Activated B cell treated with CpG ODN at 0.5 μM for 24 hours (primary cell): ENCODE measurements at regions not wholly inside any gene's neighbourhood (a gene's known extent, or its start where the extent isn't known, plus 50 kb on each side); places are given as distances from the start of the nearest gene placed in this dataset.
"Not testable (repeated sequence)": the region's sequence is repeated elsewhere in the genome, so short reads cannot be mapped to it uniquely, and the experiment has no call there.

Experiments used
- ATAC-seq: fragments of 200-7000 bp; cut with Tn5 transposase; one replicate; pipeline ENCODE4 v1.10.0; 2021; ENCODE audit warnings: low read depth, mild to moderate bottlenecking, moderate library complexity
- CTCF ChIA-PET: fragments of 350-600 bp; sonication (Branson Sonifier 250); formaldehyde crosslinking; loops from one replicate; lab custom pipeline; 2021; ENCODE audit warnings: antibody characterized with exemption; lab: Charles Lee
- POLR2A ChIA-PET: fragments of 350-600 bp; sonication (Branson Sonifier 250); formaldehyde crosslinking; loops from one replicate; lab custom pipeline; 2021; ENCODE audit warnings: antibody characterized with exemption; lab: Charles Lee
- DNase-seq: peaks from one replicate; pipeline ENCODE4 v3.0.0; 2022
- H3K27ac Mint-ChIP-seq: one replicate; pipeline ENCODE4 v1.8.0; 2020; ENCODE audit warnings: mixed read lengths
- H3K27me3 Mint-ChIP-seq: one replicate; pipeline ENCODE4 v1.8.0; 2021; ENCODE audit warnings: mixed read lengths
- H3K36me3 Mint-ChIP-seq: one replicate; pipeline ENCODE4 v1.8.0; 2021; ENCODE audit warnings: low read depth, mixed read lengths
- H3K4me1 Mint-ChIP-seq: one replicate; pipeline ENCODE4 v1.8.0; 2021; ENCODE audit warnings: mixed read lengths
- H3K4me3 Mint-ChIP-seq: one replicate; pipeline ENCODE4 v1.8.0; 2020; ENCODE audit warnings: mild to moderate bottlenecking, mixed read lengths
- H3K9me3 Mint-ChIP-seq: one replicate; pipeline ENCODE4 v1.8.0; 2020; ENCODE audit warnings: mixed read lengths
- intact Hi-C: fragments of 100-400 bp; cut with micrococcal nuclease; formaldehyde crosslinking; loops from one replicate; pipeline ENCODE4 v1.15.1; 2024
- TF ChIP-seq, protein P1 (sequence below): fragments of 200-600 bp; IDR thresholded peaks from one replicate; pipeline ENCODE4 v1.8.0; 2022; ENCODE audit warnings: antibody characterized with exemption, mild to moderate bottlenecking

DNA sequence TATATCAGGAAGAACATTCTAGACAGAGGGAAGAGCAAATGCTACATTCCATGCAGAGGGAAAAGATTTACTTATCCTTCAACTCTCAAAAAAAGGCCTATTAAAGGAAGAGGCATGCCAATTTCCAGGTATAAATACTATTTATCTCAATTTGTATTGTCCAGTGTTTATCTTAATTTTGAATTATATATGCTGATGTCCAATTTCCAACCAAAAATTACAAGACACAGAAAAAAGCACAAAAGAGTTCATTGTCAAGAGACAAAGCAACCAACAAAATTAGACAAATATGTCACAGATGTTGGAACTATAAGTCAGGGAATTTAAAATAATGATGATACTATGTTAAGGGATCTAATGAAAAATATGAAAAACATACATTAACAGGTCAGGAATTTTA is 286.6 kb upstream of the SFSWAP start:
- ChIA-PET POLR2A (no interaction called here), CTCF (no interaction called here)
- no peak overlapping the region for H3K4me3 Mint-ChIP-seq
- intact Hi-C loops: no loop called here
- no peak for DNase-seq
- no peak for ATAC-seq
- TF ChIP-seq, protein P1, sequence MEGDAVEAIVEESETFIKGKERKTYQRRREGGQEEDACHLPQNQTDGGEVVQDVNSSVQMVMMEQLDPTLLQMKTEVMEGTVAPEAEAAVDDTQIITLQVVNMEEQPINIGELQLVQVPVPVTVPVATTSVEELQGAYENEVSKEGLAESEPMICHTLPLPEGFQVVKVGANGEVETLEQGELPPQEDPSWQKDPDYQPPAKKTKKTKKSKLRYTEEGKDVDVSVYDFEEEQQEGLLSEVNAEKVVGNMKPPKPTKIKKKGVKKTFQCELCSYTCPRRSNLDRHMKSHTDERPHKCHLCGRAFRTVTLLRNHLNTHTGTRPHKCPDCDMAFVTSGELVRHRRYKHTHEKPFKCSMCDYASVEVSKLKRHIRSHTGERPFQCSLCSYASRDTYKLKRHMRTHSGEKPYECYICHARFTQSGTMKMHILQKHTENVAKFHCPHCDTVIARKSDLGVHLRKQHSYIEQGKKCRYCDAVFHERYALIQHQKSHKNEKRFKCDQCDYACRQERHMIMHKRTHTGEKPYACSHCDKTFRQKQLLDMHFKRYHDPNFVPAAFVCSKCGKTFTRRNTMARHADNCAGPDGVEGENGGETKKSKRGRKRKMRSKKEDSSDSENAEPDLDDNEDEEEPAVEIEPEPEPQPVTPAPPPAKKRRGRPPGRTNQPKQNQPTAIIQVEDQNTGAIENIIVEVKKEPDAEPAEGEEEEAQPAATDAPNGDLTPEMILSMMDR: no peak
- no peaks in the 10 kb centered on the region for H3K36me3 Mint-ChIP-seq
- H3K27me3 Mint-ChIP-seq: peaks cover 17% of the 10 kb centered on the region
- peaks cover 24% of the 10 kb centered on the region for H3K9me3 Mint-ChIP-seq
- H3K4me1 Mint-ChIP-seq: no peaks in the 10 kb centered on the region
- H3K27ac Mint-ChIP-seq: no peak overlapping the region

DNA sequence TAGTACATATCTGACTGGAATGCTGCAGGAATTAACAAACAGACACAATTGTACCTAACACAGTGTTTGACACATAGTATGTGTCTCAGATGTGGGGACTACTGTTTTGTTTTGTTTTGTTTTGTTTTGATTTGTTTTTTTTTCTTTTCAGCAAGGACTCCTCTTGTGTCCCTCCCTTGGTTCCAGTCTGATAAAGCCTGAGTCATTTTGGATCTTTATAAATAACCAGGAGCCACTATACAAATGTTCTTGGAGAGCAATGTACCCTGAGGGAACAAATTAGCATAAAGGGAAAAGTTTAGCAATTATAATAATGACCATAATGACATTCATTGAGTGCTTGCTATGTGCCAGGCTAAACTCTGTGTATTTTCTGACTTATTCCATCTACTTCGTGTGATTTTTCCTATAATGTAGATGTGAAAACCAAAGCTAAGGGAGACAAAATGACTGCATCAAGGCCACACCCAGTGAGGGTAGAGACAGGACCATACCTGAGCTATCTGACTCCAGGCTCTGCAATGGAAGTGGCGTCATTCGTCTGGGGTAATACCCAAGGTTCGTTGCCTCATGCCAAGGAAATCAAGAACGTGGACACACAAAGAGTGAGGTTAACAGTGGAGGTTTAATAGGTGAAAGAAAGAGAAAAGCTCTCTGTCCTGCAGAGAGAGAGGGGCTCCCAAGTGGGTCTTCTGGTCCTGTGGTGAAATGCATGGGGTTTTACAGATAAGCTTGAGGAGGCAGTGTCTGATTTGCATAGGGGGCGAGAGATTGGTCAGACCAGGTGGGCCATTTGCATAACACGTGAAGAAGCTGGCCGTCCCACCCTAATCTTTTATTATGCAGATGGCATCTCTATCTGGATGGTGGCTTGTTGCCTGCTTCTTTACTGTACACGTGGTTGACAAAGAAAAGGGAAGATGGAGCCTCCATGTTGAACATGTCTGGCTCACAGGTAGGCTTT is 285.5 kb upstream of the SFSWAP start:
- TF ChIP-seq, protein P1: no peak
- H3K27ac Mint-ChIP-seq: no peak overlapping the region
- no peak for ATAC-seq
- H3K27me3 Mint-ChIP-seq: peaks cover 21% of the 10 kb centered on the region
- CTCF ChIA-PET: no interaction called here
- H3K36me3 Mint-ChIP-seq: no peaks in the 10 kb centered on the region
- intact Hi-C loops: no loop called here
- H3K4me3 Mint-ChIP-seq: no peak overlapping the region
- DNase-seq: no peak
- POLR2A ChIA-PET: no interaction called here
- peaks cover 27% of the 10 kb centered on the region for H3K9me3 Mint-ChIP-seq
- H3K4me1 Mint-ChIP-seq: no peaks in the 10 kb centered on the region

DNA sequence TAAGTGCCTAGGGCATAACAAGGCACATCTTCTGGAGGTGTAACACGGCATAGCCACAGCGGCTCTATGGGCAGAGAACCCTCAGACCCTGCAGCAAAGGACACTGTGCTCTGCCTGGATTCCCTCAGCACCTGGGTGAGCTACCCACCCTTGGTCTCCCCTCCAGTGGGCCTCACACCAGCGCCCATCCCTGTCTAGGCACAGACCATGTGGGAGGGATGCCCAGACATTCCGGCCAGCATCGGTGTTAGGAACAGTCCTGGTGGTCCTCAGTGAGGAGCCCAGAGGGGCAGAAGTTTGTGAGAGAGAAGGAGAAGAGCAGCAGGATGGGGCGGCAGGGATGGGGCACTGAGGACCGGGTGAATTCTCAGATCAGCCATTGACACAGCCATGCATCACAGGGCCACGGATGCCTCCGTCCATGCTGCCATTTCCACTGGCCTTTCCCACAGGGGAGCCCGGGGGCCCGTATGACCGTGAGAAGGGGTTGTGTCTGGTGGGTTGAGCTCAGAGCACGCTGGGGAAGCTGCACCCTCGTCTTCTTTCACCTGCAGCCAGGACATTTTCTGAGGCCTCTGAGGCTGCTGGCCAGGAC is 282.7 kb upstream of the SFSWAP start:
- Mint-ChIP-seq H3K4me3 (no peak overlapping the region), H3K36me3 (no peaks in the 10 kb centered on the region), H3K4me1 (peaks cover 5% of the 10 kb centered on the region), H3K27me3 (peaks cover 26% of the 10 kb centered on the region), H3K9me3 (peaks cover 25% of the 10 kb centered on the region), H3K27ac (no peak overlapping the region)
- ChIA-PET CTCF (no interaction called here), POLR2A (no interaction called here)
- ATAC-seq (no peak), DNase-seq (no peak)
- intact Hi-C loops: no loop called here
- TF ChIP-seq, protein P1: no peak

GRCh38 chr12:131429221-131429620 is 281.7 kb upstream of the SFSWAP start:
- ATAC-seq, intact Hi-C loops: not testable (repeated sequence)

GRCh38 chr12:131429697-131430096 is 281.2 kb upstream of the SFSWAP start:
- H3K4me1 Mint-ChIP-seq, DNase-seq, CTCF ChIA-PET, intact Hi-C loops, H3K27ac Mint-ChIP-seq, ATAC-seq, POLR2A ChIA-PET, H3K4me3 Mint-ChIP-seq, H3K36me3 Mint-ChIP-seq: not testable (repeated sequence)
- H3K27me3 Mint-ChIP-seq: peaks cover 28% of the 10 kb centered on the region
- peaks cover 12% of the 10 kb centered on the region for H3K9me3 Mint-ChIP-seq

More at GRCh38 chr12:131429221-131429620, 281.7 kb upstream of the SFSWAP start:
- Mint-ChIP-seq H3K27me3 (peaks cover 25% of the 10 kb centered on the region), H3K9me3 (peaks cover 16% of the 10 kb centered on the region)
- POLR2A ChIA-PET, H3K4me1 Mint-ChIP-seq, H3K27ac Mint-ChIP-seq, CTCF ChIA-PET, H3K36me3 Mint-ChIP-seq, H3K4me3 Mint-ChIP-seq, DNase-seq: not testable (repeated sequence)

GRCh38 chr12:131430158-131430742 is 280.6 kb upstream of the SFSWAP start:
- POLR2A ChIA-PET: no interaction called here
- TF ChIP-seq, protein P1: no peak
- Mint-ChIP-seq H3K27ac (no peak overlapping the region), H3K36me3 (no peaks in the 10 kb centered on the region), H3K9me3 (peaks cover 8% of the 10 kb centered on the region), H3K4me3 (no peak overlapping the region), H3K4me1 (peaks cover 5% of the 10 kb centered on the region), H3K27me3 (peaks cover 30% of the 10 kb centered on the region)
- intact Hi-C loops: no loop called here
- CTCF ChIA-PET: no interaction called here
- ATAC-seq: no peak
- no peak for DNase-seq

DNA sequence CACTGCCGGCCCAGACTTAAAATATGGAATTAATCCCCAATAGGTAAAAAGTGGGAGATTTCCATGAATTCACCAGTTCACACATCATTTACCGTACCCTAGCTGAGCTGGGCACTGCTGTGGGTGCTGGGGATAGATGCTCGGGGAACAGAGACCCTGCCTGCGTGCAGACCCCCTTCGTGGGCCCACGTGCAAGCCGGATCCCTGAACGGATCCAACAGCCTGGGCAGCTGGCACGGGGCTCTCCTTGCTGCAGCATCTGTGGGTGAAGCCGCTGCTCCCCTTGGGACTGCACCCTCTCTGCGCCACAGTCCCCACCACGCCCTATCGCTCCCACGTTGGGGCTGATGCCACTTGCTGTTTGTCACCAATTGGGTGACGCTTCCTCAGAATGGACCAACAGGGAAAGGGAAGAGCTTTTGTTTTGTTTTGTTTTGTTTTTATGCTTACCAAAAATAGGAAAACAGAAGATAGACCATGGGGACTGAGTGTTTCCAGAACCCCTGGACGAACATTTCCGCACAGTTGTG is 279.7 kb upstream of the SFSWAP start:
- H3K36me3 Mint-ChIP-seq, H3K27ac Mint-ChIP-seq, CTCF ChIA-PET, POLR2A ChIA-PET, ATAC-seq, H3K4me3 Mint-ChIP-seq, H3K9me3 Mint-ChIP-seq, H3K4me1 Mint-ChIP-seq, DNase-seq, intact Hi-C loops: not testable (repeated sequence)
- H3K27me3 Mint-ChIP-seq: peaks cover 34% of the 10 kb centered on the region
